HG02623 (cell line): ENCODE measurements at regions not wholly inside any gene's neighbourhood (a gene's known extent, or its start where the extent isn't known, plus 50 kb on each side); places are given as distances from the start of the nearest gene placed in this dataset.

Experiments used
- ATAC-seq: cut with Tn5 transposase; IDR thresholded peaks from one replicate; pipeline ENCODE4 v1.9.1; 2021; ENCODE audit warnings: moderate library complexity; ENCODE audit not compliant: unreplicated experiment

GRCh38 chr6:6912817-6913744 is 194.7 kb upstream of the RREB1 start:
- ATAC-seq: no peak

DNA sequence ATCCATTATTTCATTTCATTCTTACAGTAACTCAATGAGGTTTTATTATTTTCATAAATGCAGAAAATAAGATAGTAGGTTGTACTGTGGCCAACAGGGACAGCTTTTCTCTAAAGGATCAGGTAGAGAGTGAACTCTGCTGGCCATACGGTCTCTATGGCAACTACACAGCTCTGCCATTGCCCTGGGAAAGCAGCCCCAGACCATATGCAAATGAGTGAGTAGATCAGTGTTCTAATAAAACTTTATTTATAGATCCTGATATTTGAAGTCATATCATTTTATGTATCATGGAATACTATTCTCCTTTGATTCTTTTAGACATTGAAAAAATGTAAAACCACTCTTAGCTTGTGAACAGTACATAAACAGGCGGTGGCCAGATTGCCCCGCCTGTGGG is 192.5 kb upstream of the RREB1 start:
- ATAC-seq: no peak

- ATAC-seq: no peak
These were observed 191.8 kb upstream of the RREB1 start for GRCh38 chr6:6915813-6916547.

- no peak for ATAC-seq
These were observed 191.2 kb upstream of the RREB1 start for GRCh38 chr6:6916598-6916997.

- ATAC-seq: peak; percentile 86
These were observed 189.4 kb upstream of the RREB1 start for GRCh38 chr6:6918216-6918983.

DNA sequence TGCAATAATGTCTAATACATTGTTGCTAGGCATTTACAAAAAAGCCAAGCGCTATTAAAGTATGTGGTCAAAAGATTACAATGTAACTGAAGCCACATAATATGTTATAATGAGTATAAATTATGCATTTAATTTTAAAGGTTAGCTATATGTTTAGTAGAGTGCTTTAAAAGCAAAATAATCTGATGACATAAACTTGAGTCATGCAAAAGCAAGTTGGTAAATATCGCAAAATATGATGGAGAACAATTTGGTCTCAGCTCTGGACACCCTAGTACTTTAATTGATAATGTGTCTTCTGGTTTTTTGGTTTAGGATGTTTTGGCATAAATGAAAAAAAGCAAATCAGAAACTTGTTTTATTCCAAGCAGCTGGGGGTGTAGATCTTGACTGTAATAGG is 188.6 kb upstream of the RREB1 start:
- ATAC-seq: no peak

- ATAC-seq: no peak
These were observed 187.4 kb upstream of the RREB1 start for GRCh38 chr6:6920114-6920986.

GRCh38 chr6:6920987-6921313 is 186.8 kb upstream of the RREB1 start:
- ATAC-seq: no peak

GRCh38 chr6:6922166-6922565 is 185.6 kb upstream of the RREB1 start:
- no peak for ATAC-seq

GRCh38 chr6:6923605-6924004 is 184.2 kb upstream of the RREB1 start:
- no peak for ATAC-seq

GRCh38 chr6:6924708-6925107 is 183.1 kb upstream of the RREB1 start:
- ATAC-seq: no peak

- ATAC-seq: no peak
These were observed 182.2 kb upstream of the RREB1 start for GRCh38 chr6:6925391-6926164.

- ATAC-seq: no peak
These were observed 180.9 kb upstream of the RREB1 start for GRCh38 chr6:6926856-6927255.

- ATAC-seq: no peak
These were observed 180.0 kb upstream of the RREB1 start for GRCh38 chr6:6927521-6928361.

- ATAC-seq: no peak
These were observed 177.4 kb upstream of the RREB1 start for GRCh38 chr6:6930223-6930880.

GRCh38 chr6:6931071-6932025 is 176.4 kb upstream of the RREB1 start:
- no peak for ATAC-seq

DNA sequence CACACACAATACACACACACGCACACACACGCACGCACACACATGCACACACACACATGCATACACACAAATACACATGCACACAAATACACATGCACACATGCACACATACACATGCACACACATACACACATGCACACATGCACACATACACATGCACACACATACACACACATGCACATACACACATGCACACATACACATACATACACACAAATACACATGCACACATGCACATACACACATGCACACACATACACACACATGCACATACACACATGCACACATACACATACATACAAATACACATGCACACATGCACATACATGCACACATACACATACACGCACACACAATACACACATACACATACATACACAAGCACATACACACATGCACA is 175.4 kb upstream of the RREB1 start:
- ATAC-seq: no peak
